Fibroblast of lung (primary cell): ENCODE measurements at regions not wholly inside any gene's neighbourhood (a gene's known extent, or its start where the extent isn't known, plus 50 kb on each side); places are given as distances from the start of the nearest gene placed in this dataset.
"Not testable (repeated sequence)": the region's sequence is repeated elsewhere in the genome, so short reads cannot be mapped to it uniquely, and the experiment has no call there.

Experiments
- DNase-seq, 2 donors: peaks; one replicate each; pipeline versions ENCODE4 v3.0.0 to v3.0.0-alpha.2; 2010; ENCODE audit warnings: low read depth in 2 of 2
- H2AFZ ChIP-seq: 2 replicates; pipeline ENCODE4 v1.5.1; 2012; ENCODE audit warnings: low read length, control low read depth, inconsistent platforms
- H3K27ac ChIP-seq: 2 replicates; pipeline ENCODE4 v1.5.1; 2011; ENCODE audit warnings: low read length, control low read depth; ENCODE audit not compliant: insufficient read depth
- H3K27me3 ChIP-seq: 2 replicates; pipeline ENCODE4 v1.5.1; 2011; ENCODE audit warnings: mild to moderate bottlenecking, low read length; ENCODE audit not compliant: control insufficient read depth, insufficient read depth
- H3K36me3 ChIP-seq: 2 replicates; pipeline ENCODE4 v1.5.1; 2011; ENCODE audit warnings: low read length; ENCODE audit not compliant: control insufficient read depth, insufficient read depth
- H3K4me1 ChIP-seq: 2 replicates; pipeline ENCODE4 v1.5.1; 2011; ENCODE audit warnings: low read length; ENCODE audit not compliant: control insufficient read depth, insufficient read depth; ENCODE audit errors: extremely low read depth
- H3K4me2 ChIP-seq: 2 replicates; pipeline ENCODE4 v1.5.1; 2011; ENCODE audit warnings: low read length, control low read depth; ENCODE audit not compliant: insufficient read depth; ENCODE audit errors: extremely low read depth
- H3K4me3 ChIP-seq, 4 experiments: fragments of 200-600 bp in 1 of 4; sonication (generic) in 1 of 4; replicated peaks in 1 of 4; 2 replicates each; pipeline ENCODE4 v1.5.1; 2011 to 2016; ENCODE audit warnings: low read length in 4 of 4, low read depth in 3 of 4, mild to moderate bottlenecking in 3 of 4, control low read depth in 2 of 4, inconsistent platforms in 1 of 4, mixed read lengths in 1 of 4; ENCODE audit not compliant: insufficient read depth in 1 of 4; ENCODE audit errors: control extremely low read depth in 1 of 4
- H3K79me2 ChIP-seq: 2 replicates; pipeline ENCODE4 v1.5.1; 2012; ENCODE audit warnings: mild to moderate bottlenecking, low read length, inconsistent platforms; ENCODE audit not compliant: control insufficient read depth, insufficient read depth
- H3K9ac ChIP-seq: 2 replicates; pipeline ENCODE4 v1.5.1; 2011; ENCODE audit warnings: mild to moderate bottlenecking, low read length, control low read depth; ENCODE audit not compliant: insufficient read depth
- H3K9me3 ChIP-seq: 2 replicates; pipeline ENCODE4 v1.5.1; 2012; ENCODE audit warnings: low read depth, low read length; ENCODE audit not compliant: control insufficient read depth, insufficient read depth
- H4K20me1 ChIP-seq: 2 replicates; pipeline ENCODE4 v1.5.1; 2011; ENCODE audit warnings: low read length; ENCODE audit not compliant: control insufficient read depth, insufficient read depth; ENCODE audit errors: extremely low read depth
- CTCF ChIP-seq, 2 donors: IDR thresholded peaks in 1 of 2; conservative IDR thresholded peaks in 1 of 2; 1 replicate in 1 of 2; 2 replicates in 1 of 2; pipeline ENCODE4 v1.5.1; 2011 to 2012; ENCODE audit warnings: low read length in 2 of 2, control low read depth in 1 of 2, inconsistent platforms in 1 of 2, low read depth in 1 of 2, mild to moderate bottlenecking in 1 of 2
- EZH2 ChIP-seq: IDR thresholded peaks from 2 replicates; pipeline ENCODE4 v1.5.1; 2012; ENCODE audit warnings: low read length, control low read depth, mild to moderate bottlenecking; ENCODE audit errors: missing control alignments

GRCh38 chr2:139427164-139427563 lies 647.0 kb upstream of the NXPH2 start:
- no peak overlapping the region for H3K4me2 ChIP-seq
- no peak overlapping the region for H2AFZ ChIP-seq
- no peak overlapping the region for H3K9ac ChIP-seq
- H3K79me2 ChIP-seq: no peaks in the 10 kb centered on the region
- no peaks in the 10 kb centered on the region for H4K20me1 ChIP-seq
- no peak overlapping the region for H3K27ac ChIP-seq
- H3K27me3 ChIP-seq: no peaks in the 10 kb centered on the region
- no peaks in the 10 kb centered on the region for H3K36me3 ChIP-seq
- H3K4me1 ChIP-seq: no peaks in the 10 kb centered on the region
- no peak for DNase-seq
- TF ChIP-seq CTCF (conservative IDR thresholded peaks at IDR 0.05 in 1 of 2, IDR thresholded peaks at IDR 0.05 in 1 of 2; ENCODE audit: low read depth in 1 of 2, low read length in 2 of 2): no peak
- no peak for TF ChIP-seq EZH2
- no peaks in the 10 kb centered on the region for H3K9me3 ChIP-seq
- no peak overlapping the region for H3K4me3 ChIP-seq

- Histone ChIP-seq H3K27ac (no peak overlapping the region), H4K20me1 (no peaks in the 10 kb centered on the region), H3K4me3 (no peak overlapping the region), H3K36me3 (no peaks in the 10 kb centered on the region), H3K27me3 (no peaks in the 10 kb centered on the region), H3K4me2 (no peak overlapping the region), H3K9ac (no peak overlapping the region), H3K4me1 (no peaks in the 10 kb centered on the region), H2AFZ (no peak overlapping the region), H3K79me2 (no peaks in the 10 kb centered on the region), H3K9me3 (no peaks in the 10 kb centered on the region)
- TF ChIP-seq CTCF (conservative IDR thresholded peaks at IDR 0.05 in 1 of 2, IDR thresholded peaks at IDR 0.05 in 1 of 2; ENCODE audit: low read depth in 1 of 2, low read length in 2 of 2) (no peak), EZH2 (no peak)
- DNase-seq: no peak
Measured at GRCh38 chr2:139424101-139424500, 643.9 kb upstream of the NXPH2 start.

- Histone ChIP-seq H3K4me2 (no peak overlapping the region), H3K4me3 (no peak overlapping the region)
Measured at GRCh38 chr2:139411236-139411635, 631.0 kb upstream of the NXPH2 start.

GRCh38 chr2:139410833-139411174 lies 630.6 kb upstream of the NXPH2 start:
- not testable (repeated sequence) for H3K9me3 ChIP-seq, H2AFZ ChIP-seq, H3K27ac ChIP-seq, H3K79me2 ChIP-seq, H3K36me3 ChIP-seq, H3K4me1 ChIP-seq, H3K27me3 ChIP-seq, H3K4me3 ChIP-seq, H4K20me1 ChIP-seq, H3K4me2 ChIP-seq, H3K9ac ChIP-seq, DNase-seq

More at GRCh38 chr2:139411236-139411635, 631.0 kb upstream of the NXPH2 start:
- Histone ChIP-seq H2AFZ (no peak overlapping the region), H3K27ac (no peak overlapping the region), H3K9me3 (no peaks in the 10 kb centered on the region), H3K79me2 (no peaks in the 10 kb centered on the region), H3K27me3 (no peaks in the 10 kb centered on the region), H3K4me1 (no peaks in the 10 kb centered on the region), H3K36me3 (no peaks in the 10 kb centered on the region), H3K9ac (no peak overlapping the region), H4K20me1 (no peaks in the 10 kb centered on the region)
- no peak for TF ChIP-seq EZH2
- no peak for TF ChIP-seq CTCF (conservative IDR thresholded peaks at IDR 0.05 in 1 of 2, IDR thresholded peaks at IDR 0.05 in 1 of 2; ENCODE audit: low read depth in 1 of 2, low read length in 2 of 2)
- no peak for DNase-seq

- H3K4me3 ChIP-seq, H3K27ac ChIP-seq: not testable (repeated sequence)
Measured at GRCh38 chr2:139410147-139410832, 630.1 kb upstream of the NXPH2 start.

More at GRCh38 chr2:139410147-139410832, 630.1 kb upstream of the NXPH2 start:
- not testable (repeated sequence) for H3K36me3 ChIP-seq, H4K20me1 ChIP-seq, H2AFZ ChIP-seq, H3K9me3 ChIP-seq, DNase-seq, H3K4me2 ChIP-seq, H3K27me3 ChIP-seq, H3K79me2 ChIP-seq, H3K9ac ChIP-seq, H3K4me1 ChIP-seq
